DND-41 (cell line): ENCODE measurements at regions not wholly inside any gene's neighbourhood (a gene's known extent, or its start where the extent isn't known, plus 50 kb on each side); places are given as distances from the start of the nearest gene placed in this dataset.

Experiments used
- CTCF ChIP-seq: IDR thresholded peaks from 2 replicates; pipeline ENCODE4 v1.5.1; 2012; ENCODE audit warnings: borderline replicate concordance, low read length, moderate library complexity, mild to moderate bottlenecking; ENCODE audit not compliant: poor library complexity, severe bottlenecking; ENCODE audit errors: extremely low read depth
- EZH2 ChIP-seq: IDR thresholded peaks from 3 replicates; pipeline ENCODE4 v1.6.1; 2012; ENCODE audit warnings: borderline replicate concordance, low read depth, mild to moderate bottlenecking, moderate library complexity, low read length, inconsistent platforms; ENCODE audit not compliant: severe bottlenecking

- TF ChIP-seq CTCF (no peak), EZH2 (no peak)
These were observed 1250.5 kb downstream of the BRD1 start for GRCh38 chr22:48577014-48577690.
